Body of pancreas (tissue), 4 donors: ENCODE measurements at regions not wholly inside any gene's neighbourhood (a gene's known extent, or its start where the extent isn't known, plus 50 kb on each side); places are given as distances from the start of the nearest gene placed in this dataset.

ENCODE experiments used
- POLR2A ChIP-seq, 3 donors: fragments of 450-650 bp; IDR thresholded peaks; one replicate each; pipeline ENCODE4 v1.6.1; 2016; ENCODE audit warnings: antibody characterized with exemption in 3 of 3, mild to moderate bottlenecking in 2 of 3
- TF ChIP-seq, protein P1 (sequence below), 7 experiments: fragments of 450-650 bp in 4 of 7; fragments of 200-600 bp in 3 of 7; sonication (generic) in 3 of 7; IDR thresholded peaks; one replicate each; pipeline ENCODE4 v1.5.1; 2016 to 2019; ENCODE audit warnings: antibody characterized with exemption in 7 of 7

DNA sequence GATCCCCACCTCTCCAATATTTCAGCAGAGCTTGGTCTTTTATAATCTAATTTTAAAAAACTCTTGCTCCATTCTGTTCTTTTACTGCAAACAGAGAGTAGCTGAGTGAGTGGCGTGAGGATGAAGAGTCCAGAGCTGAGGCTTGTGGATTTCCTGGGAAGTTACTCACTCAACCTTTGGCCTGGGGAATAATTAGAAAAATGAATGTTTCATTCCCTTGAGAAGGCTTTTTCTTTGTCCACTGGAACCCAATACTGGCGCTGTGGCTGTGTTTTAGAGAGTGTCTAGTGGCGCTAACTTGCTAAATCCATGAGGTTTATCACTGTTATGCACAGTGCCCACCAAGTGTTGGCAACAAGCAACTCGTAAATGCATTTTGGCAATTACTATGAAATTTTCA lies 251.5 kb downstream of the HIVEP2 start:
- TF ChIP-seq, protein P1, sequence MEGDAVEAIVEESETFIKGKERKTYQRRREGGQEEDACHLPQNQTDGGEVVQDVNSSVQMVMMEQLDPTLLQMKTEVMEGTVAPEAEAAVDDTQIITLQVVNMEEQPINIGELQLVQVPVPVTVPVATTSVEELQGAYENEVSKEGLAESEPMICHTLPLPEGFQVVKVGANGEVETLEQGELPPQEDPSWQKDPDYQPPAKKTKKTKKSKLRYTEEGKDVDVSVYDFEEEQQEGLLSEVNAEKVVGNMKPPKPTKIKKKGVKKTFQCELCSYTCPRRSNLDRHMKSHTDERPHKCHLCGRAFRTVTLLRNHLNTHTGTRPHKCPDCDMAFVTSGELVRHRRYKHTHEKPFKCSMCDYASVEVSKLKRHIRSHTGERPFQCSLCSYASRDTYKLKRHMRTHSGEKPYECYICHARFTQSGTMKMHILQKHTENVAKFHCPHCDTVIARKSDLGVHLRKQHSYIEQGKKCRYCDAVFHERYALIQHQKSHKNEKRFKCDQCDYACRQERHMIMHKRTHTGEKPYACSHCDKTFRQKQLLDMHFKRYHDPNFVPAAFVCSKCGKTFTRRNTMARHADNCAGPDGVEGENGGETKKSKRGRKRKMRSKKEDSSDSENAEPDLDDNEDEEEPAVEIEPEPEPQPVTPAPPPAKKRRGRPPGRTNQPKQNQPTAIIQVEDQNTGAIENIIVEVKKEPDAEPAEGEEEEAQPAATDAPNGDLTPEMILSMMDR (IDR thresholded peaks at IDR 0.05) = no peak
- TF ChIP-seq POLR2A (IDR thresholded peaks at IDR 0.05) = no peak
